ENCODE measurements at regions not wholly inside any gene's neighbourhood (a gene's known extent, or its start where the extent isn't known, plus 50 kb on each side); places are given as distances from the start of the nearest gene placed in this dataset.

- Histone ChIP-seq H3K9me3 (ENCODE audit: control insufficient read depth, insufficient read depth, low read length) (no peaks in the 10 kb centered on the region), H3K4me1 (ENCODE audit: control insufficient read depth, insufficient read depth, low read length) (no peaks in the 10 kb centered on the region), H3K27ac (ENCODE audit: low read length) (no peak overlapping the region), H3K4me3 (ENCODE audit: low read length) (no peak overlapping the region), H3K36me3 (ENCODE audit: control insufficient read depth, insufficient read depth, low read length) (no peaks in the 10 kb centered on the region), H3K27me3 (ENCODE audit: control insufficient read depth, insufficient read depth, low read length) (no peaks in the 10 kb centered on the region)
- intact Hi-C loops (cut with micrococcal nuclease) = no loop called here
- H3K4me1 Mint-ChIP-seq = no peaks in the 10 kb centered on the region
- no peak for DNase-seq
- no peak for ATAC-seq
- H3K36me3 Mint-ChIP-seq = no peaks in the 10 kb centered on the region
- WGBS (ENCODE audit: insufficient coverage) = no CpG with 5 or more reads among the region's 1 CpG
- TF ChIP-seq CTCF (IDR thresholded peaks at IDR 0.05) = no peak
- H3K4me3 Mint-ChIP-seq = no peak overlapping the region
- H3K27ac Mint-ChIP-seq = no peak overlapping the region
- peaks cover 0 to 2% of the 10 kb centered on the region in 2 donors for H3K9me3 Mint-ChIP-seq
- H3K27me3 Mint-ChIP-seq (ENCODE audit: low read depth in 2 of 2) = peaks cover 6 to 7% of the 10 kb centered on the region in 2 donors
Observed at GRCh38 chr13:47121092-47121763, 224.4 kb upstream of the HTR2A start.

GRCh38 chr13:47120282-47120681 is 223.4 kb upstream of the HTR2A start:
- no peaks in the 10 kb centered on the region for H3K9me3 ChIP-seq (ENCODE audit: control insufficient read depth, insufficient read depth, low read length)
- no peaks in the 10 kb centered on the region for H3K4me1 Mint-ChIP-seq
- H3K9me3 Mint-ChIP-seq = peaks cover 0 to 2% of the 10 kb centered on the region in 2 donors
- intact Hi-C loops (cut with micrococcal nuclease) = no loop called here
- ATAC-seq = no peak
- no peaks in the 10 kb centered on the region for H3K4me1 ChIP-seq (ENCODE audit: control insufficient read depth, insufficient read depth, low read length)
- H3K36me3 Mint-ChIP-seq = no peaks in the 10 kb centered on the region
- no peaks in the 10 kb centered on the region for H3K27me3 ChIP-seq (ENCODE audit: control insufficient read depth, insufficient read depth, low read length)
- 83% methylated on average over 5 of the region's 5 CpGs for WGBS (ENCODE audit: insufficient coverage)
- DNase-seq = no peak
- H3K27ac Mint-ChIP-seq = no peak overlapping the region
- no peak for TF ChIP-seq CTCF (IDR thresholded peaks at IDR 0.05)
- no peak overlapping the region for H3K27ac ChIP-seq (ENCODE audit: low read length)
- no peak overlapping the region for H3K4me3 Mint-ChIP-seq
- H3K36me3 ChIP-seq (ENCODE audit: control insufficient read depth, insufficient read depth, low read length) = no peaks in the 10 kb centered on the region
- H3K4me3 ChIP-seq (ENCODE audit: low read length) = no peak overlapping the region
- peaks cover 6 to 7% of the 10 kb centered on the region in 2 donors for H3K27me3 Mint-ChIP-seq (ENCODE audit: low read depth in 2 of 2)

- H3K36me3 ChIP-seq (ENCODE audit: control insufficient read depth, insufficient read depth, low read length) = no peaks in the 10 kb centered on the region
- no peaks in the 10 kb centered on the region for H3K36me3 Mint-ChIP-seq
- H3K27me3 ChIP-seq (ENCODE audit: control insufficient read depth, insufficient read depth, low read length) = no peaks in the 10 kb centered on the region
- intact Hi-C loops (cut with micrococcal nuclease) = no loop called here
- H3K27me3 Mint-ChIP-seq (ENCODE audit: low read depth in 2 of 2) = peaks cover 6 to 7% of the 10 kb centered on the region in 2 donors
- no peak overlapping the region for H3K4me3 Mint-ChIP-seq
- ATAC-seq (no peak), DNase-seq (no peak)
- H3K9me3 Mint-ChIP-seq = peaks cover 0 to 2% of the 10 kb centered on the region in 2 donors
- no peaks in the 10 kb centered on the region for H3K4me1 Mint-ChIP-seq
- H3K4me3 ChIP-seq (ENCODE audit: low read length) = no peak overlapping the region
- no peak for TF ChIP-seq CTCF (IDR thresholded peaks at IDR 0.05)
- WGBS (ENCODE audit: insufficient coverage) = 75% methylated on average over 2 of the region's 2 CpGs
- H3K27ac ChIP-seq (ENCODE audit: low read length) = no peak overlapping the region
- no peaks in the 10 kb centered on the region for H3K9me3 ChIP-seq (ENCODE audit: control insufficient read depth, insufficient read depth, low read length)
- no peak overlapping the region for H3K27ac Mint-ChIP-seq
- H3K4me1 ChIP-seq (ENCODE audit: control insufficient read depth, insufficient read depth, low read length) = no peaks in the 10 kb centered on the region
Observed at GRCh38 chr13:47119575-47120235, 222.9 kb upstream of the HTR2A start.
